UCSD-AML1 (cell line): ENCODE measurements at regions not wholly inside any gene's neighbourhood (a gene's known extent, or its start where the extent isn't known, plus 50 kb on each side); places are given as distances from the start of the nearest gene placed in this dataset.

Source experiments
- DNase-seq: peaks from one replicate; lab custom pipeline; 2025; ENCODE audit not compliant: unreplicated experiment; lab: John Stamatoyannopoulos, UW

GRCh38 chr16:35252356-35252936, 1793.0 kb downstream of the TP53TG3F start:
- no peak for DNase-seq

- no peak for DNase-seq
These were observed 1795.9 kb downstream of the TP53TG3F start for GRCh38 chr16:35255186-35255803.

GRCh38 chr16:35255816-35256215, 1796.4 kb downstream of the TP53TG3F start:
- no peak for DNase-seq

- no peak for DNase-seq
These were observed 1799.0 kb downstream of the TP53TG3F start for GRCh38 chr16:35258381-35258780.

- no peak for DNase-seq
These were observed 1836.4 kb downstream of the TP53TG3F start for GRCh38 chr16:35295856-35296255.

- DNase-seq, result no peak
These were observed 1837.7 kb downstream of the TP53TG3F start for GRCh38 chr16:35296962-35297653.

GRCh38 chr16:35298460-35299243, 1839.2 kb downstream of the TP53TG3F start:
- no peak for DNase-seq

- no peak for DNase-seq
These were observed 1843.4 kb downstream of the TP53TG3F start for GRCh38 chr16:35302859-35303258.

- DNase-seq, result no peak
These were observed 1846.1 kb downstream of the TP53TG3F start for GRCh38 chr16:35305476-35305875.

GRCh38 chr16:35306915-35307314, 1847.5 kb downstream of the TP53TG3F start:
- DNase-seq, result no peak

- no peak for DNase-seq
These were observed 1849.3 kb downstream of the TP53TG3F start for GRCh38 chr16:35308674-35309073.

- no peak for DNase-seq
These were observed 1851.6 kb downstream of the TP53TG3F start for GRCh38 chr16:35310999-35311398.

- no peak for DNase-seq
These were observed 1852.1 kb downstream of the TP53TG3F start for GRCh38 chr16:35311475-35311874.

- DNase-seq, result no peak
These were observed 1854.9 kb downstream of the TP53TG3F start for GRCh38 chr16:35314298-35314697.

- no peak for DNase-seq
These were observed 1860.3 kb downstream of the TP53TG3F start for GRCh38 chr16:35319536-35320192.

GRCh38 chr16:35325936-35326335, 1866.5 kb downstream of the TP53TG3F start:
- DNase-seq, result no peak

- DNase-seq, result no peak
These were observed 1879.9 kb downstream of the TP53TG3F start for GRCh38 chr16:35339337-35339736.

- no peak for DNase-seq
These were observed 1882.6 kb downstream of the TP53TG3F start for GRCh38 chr16:35342012-35342411.

GRCh38 chr16:35344012-35344762, 1884.8 kb downstream of the TP53TG3F start:
- DNase-seq, result no peak

- no peak for DNase-seq
These were observed 1893.0 kb downstream of the TP53TG3F start for GRCh38 chr16:35352431-35352830.
